Left lung (tissue), 4 donors: ENCODE measurements at regions not wholly inside any gene's neighbourhood (a gene's known extent, or its start where the extent isn't known, plus 50 kb on each side); places are given as distances from the start of the nearest gene placed in this dataset.
A peak's percentile ranks its signal among the peaks of the same experiment; 100 is the strongest.
"Not testable (repeated sequence)": the region's sequence is repeated elsewhere in the genome, so short reads cannot be mapped to it uniquely, and the experiment has no call there.

Source experiments
- ATAC-seq: fragments of 200-7000 bp; cut with Tn5 transposase; one replicate; pipeline ENCODE4 v1.9.1; 2020; ENCODE audit warnings: moderate library complexity
- DNase-seq, 4 donors: peaks; one replicate each; pipeline ENCODE4 v3.0.0-alpha.2; 2013 to 2020
- H3K27ac ChIP-seq, 2 donors: fragments of 200-600 bp; sonication (generic) in 1 of 2; one replicate each; pipeline versions ENCODE4 v1.5.0 to v1.8.0; 2020 to 2021
- H3K27me3 ChIP-seq, 2 donors: fragments of 200-600 bp; sonication (generic) in 1 of 2; one replicate each; pipeline versions ENCODE4 v1.5.0 to v1.8.0; 2020 to 2021
- H3K36me3 ChIP-seq, 2 donors: fragments of 200-600 bp; sonication (generic) in 1 of 2; one replicate each; pipeline versions ENCODE4 v1.5.0 to v1.8.0; 2020 to 2021
- H3K4me1 ChIP-seq, 2 donors: fragments of 200-600 bp; one replicate each; pipeline ENCODE4 v1.8.0; 2021
- H3K4me3 ChIP-seq, 2 donors: fragments of 200-600 bp; sonication (generic) in 1 of 2; one replicate each; pipeline versions ENCODE4 v1.5.0 to v1.8.0; 2020 to 2021; ENCODE audit warnings: mild to moderate bottlenecking in 1 of 2
- H3K9me3 ChIP-seq, 2 donors: fragments of 200-600 bp; sonication (generic) in 1 of 2; one replicate each; pipeline versions ENCODE4 v1.5.0 to v1.8.0; 2020 to 2021
- intact Hi-C, 2 donors: fragments of 100-400 bp; cut with DNase I; formaldehyde crosslinking; loops; one replicate each; pipeline versions ENCODE4 v1.11.2 to v1.14.2; 2022
- TF ChIP-seq, protein P1 (sequence below), 2 donors: fragments of 200-600 bp; sonication (generic) in 1 of 2; IDR thresholded peaks; one replicate each; pipeline versions ENCODE4 v1.5.0 to v1.8.0; 2021; ENCODE audit warnings: antibody characterized with exemption in 2 of 2
- donor health status: DM: no; HTN: yes; CAD: no.
- donor health status: DM: no; HTN: no; CAD: no.

DNA sequence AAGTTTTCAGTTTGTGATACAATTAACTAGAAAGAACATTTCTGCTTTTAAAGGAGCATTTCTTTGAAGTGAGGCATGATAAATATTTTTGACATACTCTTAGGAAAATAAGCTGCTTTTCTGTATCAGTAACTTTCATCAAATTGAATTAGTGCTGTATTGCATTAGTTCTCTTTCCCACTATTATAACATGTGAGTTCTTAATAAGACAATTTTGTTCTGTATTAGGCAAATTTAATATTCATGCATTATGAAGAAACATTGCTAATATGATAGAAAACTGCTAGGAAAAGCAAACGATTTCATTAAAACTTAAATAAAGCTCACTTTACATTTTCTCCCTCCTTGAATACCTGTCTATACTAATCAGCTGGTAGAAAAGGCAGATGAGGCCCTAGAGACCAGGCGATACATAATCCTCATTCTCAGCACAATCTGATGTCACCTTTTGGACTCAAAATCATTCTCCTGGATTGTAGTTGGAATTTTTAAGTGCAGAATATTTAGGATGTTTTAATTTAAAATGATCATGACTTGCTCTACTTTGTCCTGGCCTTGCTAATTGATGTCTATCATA lies 1636.8 kb downstream of the PCDH9 start:
- intact Hi-C loops, result no loop called here
- H3K4me3 ChIP-seq, result no peak overlapping the region
- H3K27ac ChIP-seq, result no peak overlapping the region
- peaks cover 0 to 6% of the 10 kb centered on the region in 2 donors for H3K9me3 ChIP-seq
- DNase-seq (no peak), ATAC-seq (no peak)
- H3K4me1 ChIP-seq, result no peaks in the 10 kb centered on the region
- H3K36me3 ChIP-seq, result no peaks in the 10 kb centered on the region
- TF ChIP-seq, protein P1, sequence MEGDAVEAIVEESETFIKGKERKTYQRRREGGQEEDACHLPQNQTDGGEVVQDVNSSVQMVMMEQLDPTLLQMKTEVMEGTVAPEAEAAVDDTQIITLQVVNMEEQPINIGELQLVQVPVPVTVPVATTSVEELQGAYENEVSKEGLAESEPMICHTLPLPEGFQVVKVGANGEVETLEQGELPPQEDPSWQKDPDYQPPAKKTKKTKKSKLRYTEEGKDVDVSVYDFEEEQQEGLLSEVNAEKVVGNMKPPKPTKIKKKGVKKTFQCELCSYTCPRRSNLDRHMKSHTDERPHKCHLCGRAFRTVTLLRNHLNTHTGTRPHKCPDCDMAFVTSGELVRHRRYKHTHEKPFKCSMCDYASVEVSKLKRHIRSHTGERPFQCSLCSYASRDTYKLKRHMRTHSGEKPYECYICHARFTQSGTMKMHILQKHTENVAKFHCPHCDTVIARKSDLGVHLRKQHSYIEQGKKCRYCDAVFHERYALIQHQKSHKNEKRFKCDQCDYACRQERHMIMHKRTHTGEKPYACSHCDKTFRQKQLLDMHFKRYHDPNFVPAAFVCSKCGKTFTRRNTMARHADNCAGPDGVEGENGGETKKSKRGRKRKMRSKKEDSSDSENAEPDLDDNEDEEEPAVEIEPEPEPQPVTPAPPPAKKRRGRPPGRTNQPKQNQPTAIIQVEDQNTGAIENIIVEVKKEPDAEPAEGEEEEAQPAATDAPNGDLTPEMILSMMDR (IDR thresholded peaks at IDR 0.05), result no peak
- no peaks in the 10 kb centered on the region for H3K27me3 ChIP-seq

DNA sequence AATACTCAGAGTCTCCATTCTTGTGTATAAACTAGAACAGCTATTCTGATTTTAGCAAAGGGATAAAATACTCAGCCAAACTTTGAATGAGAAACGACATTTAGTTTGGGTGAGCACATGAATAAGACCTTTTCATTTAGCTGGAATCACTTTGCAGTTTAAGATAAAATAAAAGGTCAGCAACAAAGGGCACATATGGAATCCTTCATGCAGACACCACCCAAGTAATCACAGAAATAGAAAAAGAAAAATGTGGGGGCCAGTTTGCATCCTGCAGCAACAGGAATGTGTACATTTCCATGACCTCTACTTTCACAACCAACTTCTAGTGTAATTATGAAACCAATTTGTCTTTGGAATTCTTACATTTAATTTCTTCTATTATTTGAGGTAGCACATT lies 1637.4 kb downstream of the PCDH9 start:
- H3K4me3 ChIP-seq, result no peak overlapping the region
- ATAC-seq, result no peak
- no peaks in the 10 kb centered on the region for H3K36me3 ChIP-seq
- intact Hi-C loops, result no loop called here
- no peak overlapping the region for H3K27ac ChIP-seq
- H3K27me3 ChIP-seq, result no peaks in the 10 kb centered on the region
- H3K9me3 ChIP-seq, result peaks cover 0 to 6% of the 10 kb centered on the region in 2 donors
- TF ChIP-seq, protein P1 (IDR thresholded peaks at IDR 0.05), result no peak
- DNase-seq, result no peak
- no peaks in the 10 kb centered on the region for H3K4me1 ChIP-seq

DNA sequence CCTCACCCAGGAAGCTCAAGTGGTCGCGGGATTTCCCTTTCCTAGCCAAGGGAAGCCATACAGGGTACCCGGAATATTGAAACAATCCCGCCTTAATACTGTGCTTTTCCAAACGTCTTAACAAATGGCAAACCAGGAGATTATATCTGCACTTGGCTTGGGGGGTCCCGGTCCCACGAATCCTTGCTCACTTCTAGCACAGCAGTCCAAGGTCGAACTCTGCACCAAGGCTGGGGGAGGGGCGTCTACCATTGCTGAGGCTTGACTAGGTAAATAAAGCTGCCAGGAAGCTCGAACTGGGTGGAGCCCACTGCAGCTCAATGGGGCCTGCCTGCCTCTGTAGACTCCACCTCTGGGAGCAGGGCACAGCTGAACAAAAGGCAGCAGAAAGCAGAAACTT lies 1644.8 kb downstream of the PCDH9 start:
- TF ChIP-seq, protein P1 (IDR thresholded peaks at IDR 0.05), result no peak
- Histone ChIP-seq H3K4me3 (no peak overlapping the region), H3K27ac (no peak overlapping the region), H3K4me1 (no peaks in the 10 kb centered on the region), H3K27me3 (no peaks in the 10 kb centered on the region), H3K36me3 (no peaks in the 10 kb centered on the region), H3K9me3 (peaks cover 0 to 9% of the 10 kb centered on the region in 2 donors)
- intact Hi-C loops, result no loop called here
- peak in 1 of 4 donors; percentile 28 for DNase-seq
- ATAC-seq, result no peak

DNA sequence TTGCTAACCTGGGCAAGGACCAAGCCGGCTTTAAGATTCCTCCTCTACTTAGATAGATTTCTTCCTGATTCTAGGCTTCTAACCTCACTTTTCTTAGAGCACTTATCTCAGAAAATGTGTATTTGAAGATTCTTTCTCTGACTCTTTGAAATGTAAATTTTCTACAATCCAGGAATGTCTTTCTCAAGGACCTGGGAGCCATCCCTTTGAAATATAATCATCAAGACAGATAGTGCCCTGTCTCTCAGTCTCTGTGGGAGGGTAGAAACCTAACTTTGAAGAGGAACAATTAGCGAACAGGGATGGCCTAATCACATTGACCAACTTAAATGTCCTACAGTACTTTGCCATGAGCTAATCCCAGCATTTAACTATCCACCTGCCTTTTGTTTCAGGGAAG lies 1646.0 kb downstream of the PCDH9 start:
- intact Hi-C loops, result no loop called here
- TF ChIP-seq, protein P1 (IDR thresholded peaks at IDR 0.05), result no peak
- no peaks in the 10 kb centered on the region for H3K4me1 ChIP-seq
- H3K9me3 ChIP-seq, result peaks cover 0 to 5% of the 10 kb centered on the region in 2 donors
- ATAC-seq (no peak), DNase-seq (no peak)
- H3K36me3 ChIP-seq, result no peaks in the 10 kb centered on the region
- H3K4me3 ChIP-seq, result no peak overlapping the region
- no peak overlapping the region for H3K27ac ChIP-seq
- H3K27me3 ChIP-seq, result no peaks in the 10 kb centered on the region

DNA sequence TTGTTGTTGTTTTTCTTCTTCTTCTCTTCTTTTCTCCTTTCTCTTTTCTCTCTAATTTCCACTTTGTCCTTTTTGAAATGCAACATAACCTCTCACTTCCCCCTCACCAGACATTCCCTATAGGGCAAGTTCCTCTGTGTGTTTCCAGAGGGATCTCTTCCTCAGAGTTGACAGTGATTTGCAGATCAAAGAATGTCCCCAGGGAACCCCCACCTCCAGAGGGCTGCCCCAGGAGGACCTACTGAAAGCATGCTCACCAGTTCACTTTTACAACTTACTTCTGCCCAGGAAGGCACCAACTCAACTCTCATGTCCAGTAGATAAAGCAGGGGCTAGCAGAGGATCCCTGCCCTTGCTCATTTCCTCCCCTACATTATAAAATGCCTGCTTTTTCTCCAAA lies 1648.0 kb downstream of the PCDH9 start:
- Histone ChIP-seq H3K27me3 (no peaks in the 10 kb centered on the region), H3K36me3 (no peaks in the 10 kb centered on the region), H3K27ac (no peak overlapping the region), H3K9me3 (peaks cover 0 to 3% of the 10 kb centered on the region in 2 donors), H3K4me3 (no peak overlapping the region), H3K4me1 (no peaks in the 10 kb centered on the region)
- intact Hi-C loops, result no loop called here
- DNase-seq (no peak), ATAC-seq (no peak)
- TF ChIP-seq, protein P1 (IDR thresholded peaks at IDR 0.05), result no peak

DNA sequence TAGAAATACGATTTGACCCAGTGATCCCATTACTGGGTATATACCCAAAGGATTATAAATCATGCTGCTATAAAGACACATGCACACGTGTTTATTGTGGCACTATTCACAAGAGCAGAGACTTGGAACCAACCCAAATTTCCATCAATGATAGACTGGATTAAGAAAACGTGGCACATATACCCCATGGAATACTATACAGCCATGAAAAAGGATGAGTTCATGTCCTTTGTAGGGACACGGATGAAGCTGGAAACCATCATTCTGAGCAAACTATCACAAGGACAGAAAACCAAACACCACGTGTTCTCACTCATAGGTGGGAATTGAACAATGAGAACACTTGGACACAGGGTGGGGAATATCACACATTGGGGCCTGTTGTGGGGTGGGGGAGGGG lies 1665.6 kb downstream of the PCDH9 start:
- H3K4me1 ChIP-seq, intact Hi-C loops, H3K36me3 ChIP-seq, H3K9me3 ChIP-seq, ATAC-seq, H3K27me3 ChIP-seq, H3K27ac ChIP-seq, DNase-seq, H3K4me3 ChIP-seq: not testable (repeated sequence)
